Heart left ventricle (tissue), 13 donors: ENCODE measurements at regions not wholly inside any gene's neighbourhood (a gene's known extent, or its start where the extent isn't known, plus 50 kb on each side); places are given as distances from the start of the nearest gene placed in this dataset.

ENCODE experiments used
- POLR2A ChIP-seq, 2 donors: fragments of 450-650 bp; IDR thresholded peaks; one replicate each; pipeline ENCODE4 v1.6.1; 2017; ENCODE audit warnings: antibody characterized with exemption in 2 of 2, mild to moderate bottlenecking in 2 of 2, moderate library complexity in 2 of 2
- TF ChIP-seq, protein P1 (sequence below), 12 donors: fragments of 200-600 bp; sonication (generic) in 4 of 12; IDR thresholded peaks; one replicate each; pipeline versions ENCODE4 v1.5.0 to v1.8.0; 2018 to 2022; ENCODE audit warnings: antibody characterized with exemption in 12 of 12, mild to moderate bottlenecking in 5 of 12
- donor health status: ischemic (EF 13 %, LVEDD 7.1; RV severe dilation, severe dysfunction).
- donor health status: DM: no; HTN: yes; CAD: no.
- donor health status: DM: no; HTN: no; CAD: no.
- donor health status: ischemic (EF 25% LVEDD 6.9; RV normal size, moderate dysfunction).
- donor health status: ischemic (EF 25% LVEDD 5.7; RV mildly dilated, moderate dysfunction).
- donor health status: ischemic (EF 35%, LVEDD 5.7; RV mildly dilated, moderate dysfunction).
- donor health status: nonischemic (EF 11% LVEDD 7.7; RV severe dilation, severe dysfunction).
- donor health status: DM: yes; HTN: yes; CAD: no.
- donor health status: PGD.
- donor health status: ischemic (EF 29% LVEDD 5.4; RV normal size, mild dysfunction).
- donor health status: nonischemic (EF 23%, LVEDD 6.1; RV moderate dilation, normal function).

DNA sequence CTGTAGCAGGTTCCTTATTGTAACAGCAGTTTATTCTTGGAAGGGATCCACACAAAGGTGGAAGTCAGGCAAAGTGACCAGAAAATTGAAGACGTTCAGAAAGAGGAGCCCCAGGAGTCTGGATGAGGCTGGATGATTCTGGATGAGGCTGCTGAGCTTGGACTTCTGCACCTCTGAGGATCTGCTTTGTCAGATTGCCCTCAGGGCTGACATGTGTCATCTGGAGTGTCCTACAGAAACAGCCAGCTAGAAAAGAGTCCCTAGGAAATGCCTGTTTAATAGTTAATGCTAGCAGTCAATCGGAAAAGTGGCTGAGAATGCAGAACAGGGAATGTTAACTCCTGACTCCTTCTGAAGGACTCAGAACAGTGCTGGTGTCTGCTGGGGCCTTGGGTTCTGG is 236.4 kb downstream of the LRRC70 start:
- TF ChIP-seq, protein P1, sequence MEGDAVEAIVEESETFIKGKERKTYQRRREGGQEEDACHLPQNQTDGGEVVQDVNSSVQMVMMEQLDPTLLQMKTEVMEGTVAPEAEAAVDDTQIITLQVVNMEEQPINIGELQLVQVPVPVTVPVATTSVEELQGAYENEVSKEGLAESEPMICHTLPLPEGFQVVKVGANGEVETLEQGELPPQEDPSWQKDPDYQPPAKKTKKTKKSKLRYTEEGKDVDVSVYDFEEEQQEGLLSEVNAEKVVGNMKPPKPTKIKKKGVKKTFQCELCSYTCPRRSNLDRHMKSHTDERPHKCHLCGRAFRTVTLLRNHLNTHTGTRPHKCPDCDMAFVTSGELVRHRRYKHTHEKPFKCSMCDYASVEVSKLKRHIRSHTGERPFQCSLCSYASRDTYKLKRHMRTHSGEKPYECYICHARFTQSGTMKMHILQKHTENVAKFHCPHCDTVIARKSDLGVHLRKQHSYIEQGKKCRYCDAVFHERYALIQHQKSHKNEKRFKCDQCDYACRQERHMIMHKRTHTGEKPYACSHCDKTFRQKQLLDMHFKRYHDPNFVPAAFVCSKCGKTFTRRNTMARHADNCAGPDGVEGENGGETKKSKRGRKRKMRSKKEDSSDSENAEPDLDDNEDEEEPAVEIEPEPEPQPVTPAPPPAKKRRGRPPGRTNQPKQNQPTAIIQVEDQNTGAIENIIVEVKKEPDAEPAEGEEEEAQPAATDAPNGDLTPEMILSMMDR (IDR thresholded peaks at IDR 0.05) = no peak
- no peak for TF ChIP-seq POLR2A (IDR thresholded peaks at IDR 0.05)
